Endothelial cell of umbilical vein (primary cell): ENCODE measurements at regions not wholly inside any gene's neighbourhood (a gene's known extent, or its start where the extent isn't known, plus 50 kb on each side); places are given as distances from the start of the nearest gene placed in this dataset.

Experiments used
- BruUV-seq: library from RNA; stranded (reverse); fragments of 400-500 nt; replicated peaks from 2 replicates; lab custom pipeline; 2021; lab: Mats Ljungman, UMichigan
- CTCF ChIA-PET: fragments of 300-600, 350-600 bp; sonication (Branson Sonifier 250); formaldehyde crosslinking; loops from one replicate; lab custom pipeline; 2021; ENCODE audit warnings: antibody characterized with exemption, inconsistent platforms; lab: Charles Lee
- POLR2A ChIA-PET: fragments of 300-600, 350-600 bp; sonication (Branson Sonifier 250); formaldehyde crosslinking; loops from one replicate; lab custom pipeline; 2021; ENCODE audit warnings: antibody characterized with exemption, inconsistent platforms; lab: Charles Lee
- DNase-seq: peaks from one replicate; pipeline ENCODE4 v3.0.0-alpha.2; 2011; ENCODE audit warnings: low read depth, low spot score
- FAIRE-seq: peaks from 2 replicates; lab custom pipeline; 2011; peaks lifted over from hg19 to GRCh38; lab: Jason Lieb, UNC
- H2AFZ ChIP-seq: 2 replicates; pipeline ENCODE4 v1.6.0; 2012; ENCODE audit warnings: low read depth, low read length, control low read depth, inconsistent platforms
- H3K27ac ChIP-seq: 2 replicates; pipeline ENCODE4 v1.5.1; 2011; ENCODE audit warnings: low read depth, mild to moderate bottlenecking, control low read depth, low read length, moderate library complexity; ENCODE audit not compliant: insufficient read depth
- H3K27me3 ChIP-seq, 2 experiments: 2 replicates each; pipeline versions ENCODE4 v1.6.0 to v1.6.1; 2011; ENCODE audit warnings: low read length in 2 of 2, mixed read lengths in 1 of 2; ENCODE audit not compliant: control insufficient read depth in 2 of 2, insufficient read depth in 2 of 2
- H3K36me3 ChIP-seq, 2 experiments: 2 replicates in 1 of 2; 3 replicates in 1 of 2; pipeline ENCODE4 v1.5.1; 2011; ENCODE audit warnings: low read length in 2 of 2, mild to moderate bottlenecking in 1 of 2, moderate library complexity in 1 of 2; ENCODE audit not compliant: control insufficient read depth in 2 of 2, insufficient read depth in 2 of 2; ENCODE audit errors: extremely low read depth in 1 of 2
- H3K4me1 ChIP-seq: 3 replicates; pipeline ENCODE4 v1.5.1; 2011; ENCODE audit warnings: mild to moderate bottlenecking, low read length; ENCODE audit not compliant: control insufficient read depth, insufficient read depth; ENCODE audit errors: extremely low read depth
- H3K4me2 ChIP-seq: 2 replicates; pipeline ENCODE4 v1.6.1; 2011; ENCODE audit warnings: low read length, control low read depth, mixed read lengths; ENCODE audit not compliant: insufficient read depth
- H3K4me3 ChIP-seq, 3 experiments: fragments of 200-600 bp in 1 of 3; sonication (generic), shearing (Covaris generic) in 1 of 3; replicated peaks in 1 of 3; 2 replicates each; pipeline ENCODE4 v1.5.1; 2011 to 2016; ENCODE audit warnings: control low read depth in 3 of 3, low read length in 3 of 3, mild to moderate bottlenecking in 2 of 3, inconsistent platforms in 1 of 3, low read depth in 1 of 3, moderate library complexity in 1 of 3; ENCODE audit not compliant: insufficient read depth in 1 of 3
- H3K79me2 ChIP-seq: 2 replicates; pipeline ENCODE4 v1.6.0; 2012; ENCODE audit warnings: low read length, inconsistent platforms; ENCODE audit not compliant: control insufficient read depth, insufficient read depth
- H3K9ac ChIP-seq: replicated peaks from 2 replicates; pipeline ENCODE3; 2011; ENCODE audit warnings: low read length, control low read depth; ENCODE audit not compliant: insufficient read depth; ENCODE audit errors: extremely low read depth
- H3K9me1 ChIP-seq: replicated peaks from 3 replicates; pipeline ENCODE4 v1.6.0; 2011; ENCODE audit warnings: mild to moderate bottlenecking, low read length; ENCODE audit not compliant: control insufficient read depth, insufficient read depth; ENCODE audit errors: extremely low read depth
- H3K9me3 ChIP-seq: replicated peaks from 2 replicates; pipeline ENCODE4 v1.5.1; 2012; ENCODE audit warnings: low read length, inconsistent platforms; ENCODE audit not compliant: control insufficient read depth, insufficient read depth
- H4K20me1 ChIP-seq: replicated peaks from 2 replicates; pipeline ENCODE3; 2011; ENCODE audit warnings: mild to moderate bottlenecking, low read length; ENCODE audit not compliant: control insufficient read depth, insufficient read depth; ENCODE audit errors: extremely low read depth
- CTCF ChIP-seq, 2 donors: IDR thresholded peaks; 1 replicate in 1 of 2; 2 replicates in 1 of 2; pipeline ENCODE4 v1.5.1; 2011; ENCODE audit warnings: low read length in 2 of 2, mild to moderate bottlenecking in 2 of 2, moderate library complexity in 2 of 2, control low read depth in 1 of 2, inconsistent platforms in 1 of 2, low read depth in 1 of 2; ENCODE audit not compliant: insufficient read depth in 1 of 2; ENCODE audit errors: extremely low read depth in 1 of 2
- EZH2 ChIP-seq: IDR thresholded peaks from 2 replicates; pipeline ENCODE4 v1.6.1; 2012; ENCODE audit warnings: borderline replicate concordance, low read depth, mild to moderate bottlenecking, moderate library complexity, low read length, inconsistent platforms; ENCODE audit not compliant: severe bottlenecking
- FOS ChIP-seq: IDR thresholded peaks from 2 replicates; pipeline ENCODE4 v1.6.1; 2011; ENCODE audit warnings: mild to moderate bottlenecking, low read length, moderate library complexity, borderline replicate concordance; ENCODE audit not compliant: insufficient read depth
- GATA2 ChIP-seq: IDR thresholded peaks from 2 replicates; pipeline ENCODE4 v1.7.0; 2011; ENCODE audit warnings: low read depth, mild to moderate bottlenecking, moderate library complexity, mixed read lengths, low read length; ENCODE audit not compliant: insufficient read length, insufficient read depth
- JUN ChIP-seq: IDR thresholded peaks from 2 replicates; pipeline ENCODE4 v1.6.1; 2011; ENCODE audit warnings: borderline replicate concordance, low read depth; ENCODE audit not compliant: insufficient read length, insufficient read depth
- MAX ChIP-seq: IDR thresholded peaks from 2 replicates; pipeline ENCODE4 v1.6.1; 2011; ENCODE audit not compliant: insufficient read depth, insufficient read length
- MYC ChIP-seq: IDR thresholded peaks from one replicate; pipeline ENCODE4 v1.6.1; 2011; ENCODE audit warnings: mild to moderate bottlenecking, low read depth, low read length
- POLR2A ChIP-seq: IDR thresholded peaks from 2 replicates; pipeline ENCODE4 v1.6.1; 2012; ENCODE audit warnings: low read depth, mild to moderate bottlenecking, control low read depth, low read length
- POLR2AphosphoS5 ChIP-seq: IDR thresholded peaks from 2 replicates; pipeline ENCODE4 v1.6.1; 2012; ENCODE audit warnings: low read depth, mild to moderate bottlenecking, control low read depth, low read length, moderate library complexity; ENCODE audit not compliant: insufficient read depth
- dilution Hi-C: fragments of 300-500 bp; cut with MboI; formaldehyde crosslinking; loops from one replicate; pipeline ENCODE4 v1.15.0; 2019; ENCODE audit warnings: low sequenced_read_pairs; ENCODE audit not compliant: extremely low pct_ligation_motif_present
- intact Hi-C: fragments of 100-400 bp; cut with micrococcal nuclease; formaldehyde crosslinking; loops from one replicate; pipeline ENCODE4 v1.10.0; 2022

- no peaks in the 10 kb centered on the region for H3K9me1 ChIP-seq
- ChIA-PET POLR2A (no interaction called here), CTCF (no interaction called here)
- BruUV-seq, result no TSS peak
- dilution Hi-C loops (no loop called here), intact Hi-C loops (loop anchor here (10.0 kb wide), 1 partner anchor 521 kb away; the partner anchor contains the start of gene TLE3)
- H3K4me2 ChIP-seq, result no peak overlapping the region
- DNase-seq (no peak), FAIRE-seq (no peak)
- H3K4me3 ChIP-seq, result no peak overlapping the region
- no peaks in the 10 kb centered on the region for H3K36me3 ChIP-seq
- no peak overlapping the region for H3K9ac ChIP-seq
- H3K27ac ChIP-seq, result no peak overlapping the region
- no peak overlapping the region for H2AFZ ChIP-seq
- TF ChIP-seq CTCF (IDR thresholded peaks at IDR 0.05; ENCODE audit: extremely low read depth in 1 of 2, insufficient read depth in 1 of 2, low read depth in 1 of 2, low read length in 2 of 2), result no peak
- no peak for TF ChIP-seq POLR2A
- no peak for TF ChIP-seq JUN
- no peak for TF ChIP-seq POLR2AphosphoS5
- no peak for TF ChIP-seq EZH2
- TF ChIP-seq GATA2, result no peak
- TF ChIP-seq MYC, result no peak
- no peak for TF ChIP-seq MAX
- no peak for TF ChIP-seq FOS
- peaks cover 4% of the 10 kb centered on the region for H3K4me1 ChIP-seq
- H3K9me3 ChIP-seq, result no peaks in the 10 kb centered on the region
- H4K20me1 ChIP-seq, result no peaks in the 10 kb centered on the region
- H3K27me3 ChIP-seq, result peaks cover 2 to 6% of the 10 kb centered on the region in 2 experiments
- no peaks in the 10 kb centered on the region for H3K79me2 ChIP-seq
Observed at GRCh38 chr15:69573815-69574475, 121.3 kb downstream of the RPLP1 start.
